Gastrocnemius medialis (tissue), 4 donors: ENCODE measurements at regions not wholly inside any gene's neighbourhood (a gene's known extent, or its start where the extent isn't known, plus 50 kb on each side); places are given as distances from the start of the nearest gene placed in this dataset.

Source experiments
- ATAC-seq, 2 donors: fragments of 150-250 bp; one replicate each; pipeline ENCODE4 v1.9.1; 2016
- DNase-seq, 2 donors: peaks; one replicate each; pipeline ENCODE4 v3.0.0-alpha.2; 2019
- H3K27ac ChIP-seq, 4 donors: fragments of 200-600 bp; sonication (generic); 1 replicate in 1 of 4; 2 replicates in 3 of 4; pipeline ENCODE4 v1.5.1; 2016 to 2018; ENCODE audit warnings: mild to moderate bottlenecking in 2 of 4, moderate library complexity in 1 of 4
- H3K27me3 ChIP-seq, 3 donors: fragments of 200-600 bp; sonication (generic) in 2 of 3; 1 replicate in 1 of 3; 2 replicates in 2 of 3; pipeline versions ENCODE4 v1.5.1 to v1.6.0; 2016 to 2019; ENCODE audit warnings: mild to moderate bottlenecking in 1 of 3, moderate library complexity in 1 of 3
- H3K36me3 ChIP-seq, 2 donors: fragments of 200-600 bp; sonication (generic) in 1 of 2; one replicate each; pipeline ENCODE4 v1.5.1; 2017 to 2018
- H3K4me1 ChIP-seq, 2 donors: fragments of 200-600 bp; sonication (generic) in 1 of 2; one replicate each; pipeline ENCODE4 v1.5.1; 2016 to 2017; ENCODE audit warnings: mild to moderate bottlenecking in 2 of 2
- H3K4me3 ChIP-seq, 4 donors: fragments of 200-600 bp; sonication (generic) in 3 of 4; 1 replicate in 1 of 4; 2 replicates in 3 of 4; pipeline ENCODE4 v1.5.1; 2016 to 2019; ENCODE audit warnings: mild to moderate bottlenecking in 2 of 4
- H3K9me3 ChIP-seq, 3 donors: fragments of 200-600 bp; sonication (generic) in 2 of 3; 1 replicate in 1 of 3; 2 replicates in 2 of 3; pipeline ENCODE4 v1.5.1; 2016 to 2019
- POLR2A ChIP-seq, 2 donors: fragments of 450-650 bp; IDR thresholded peaks; one replicate each; pipeline ENCODE4 v1.6.1; 2017; ENCODE audit warnings: antibody characterized with exemption in 2 of 2, mild to moderate bottlenecking in 2 of 2, moderate library complexity in 2 of 2
- in situ Hi-C, 4 donors: fragments of 200-750 bp; cut with MboI; loops; one replicate each; pipeline versions ENCODE4 v1.15.0 to v1.8.0; 2017; ENCODE audit warnings: low sequenced_read_pairs in 4 of 4
- intact Hi-C: fragments of 100-400 bp; cut with DNase I; formaldehyde crosslinking; loops from one replicate; pipeline ENCODE4 v1.15.1; 2023; ENCODE audit warnings: low total_unique reads
- TF ChIP-seq, protein P1 (sequence below), 5 experiments: fragments of 450-650 bp in 3 of 5; fragments of 200-600 bp in 2 of 5; sonication (generic) in 2 of 5; IDR thresholded peaks in 4 of 5; conservative IDR thresholded peaks in 1 of 5; 1 replicate in 4 of 5; 2 replicates in 1 of 5; pipeline ENCODE4 v1.5.1; 2016 to 2019; ENCODE audit warnings: antibody characterized with exemption in 5 of 5, mild to moderate bottlenecking in 3 of 5, moderate library complexity in 3 of 5

DNA sequence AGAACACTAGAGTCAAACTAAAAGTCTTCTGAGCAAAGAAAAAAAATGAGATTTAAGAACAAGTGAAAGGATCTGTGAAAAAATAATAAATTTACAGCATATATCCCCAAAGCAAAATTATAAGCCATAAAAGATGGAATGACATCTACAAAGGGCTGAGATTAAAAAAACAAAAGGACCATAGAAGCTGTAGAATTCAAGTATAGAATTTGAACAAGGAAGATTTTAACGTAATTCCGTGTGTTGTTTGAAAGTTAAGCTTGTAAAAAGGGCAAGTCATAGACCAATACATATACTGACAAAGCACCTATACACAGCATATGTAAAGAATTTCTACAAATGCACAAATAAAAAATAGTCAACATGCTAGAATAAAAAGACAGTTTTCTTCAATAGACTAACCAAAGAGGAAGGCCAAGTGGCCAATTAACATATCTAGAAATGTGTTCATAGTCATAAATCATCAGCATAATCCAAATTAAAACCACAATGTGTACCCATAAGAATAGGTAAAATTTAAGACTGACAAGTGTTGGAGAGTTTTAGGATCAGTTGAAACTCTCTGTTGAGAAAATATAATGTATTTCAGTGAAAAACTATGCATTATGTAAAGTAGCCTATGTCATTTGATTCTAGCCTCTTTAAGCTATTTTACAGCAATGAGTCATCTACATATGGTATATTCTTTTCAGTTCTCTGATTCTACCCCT is 674.9 kb downstream of the OLFM4 start:
- DNase-seq (no peak), ATAC-seq (no peak)
- Histone ChIP-seq H3K9me3 (no peaks in the 10 kb centered on the region), H3K4me3 (no peak overlapping the region), H3K27me3 (no peaks in the 10 kb centered on the region), H3K36me3 (no peaks in the 10 kb centered on the region), H3K4me1 (no peaks in the 10 kb centered on the region), H3K27ac (no peak overlapping the region)
- in situ Hi-C loops = no loop called here
- intact Hi-C loops = no loop called here
- TF ChIP-seq, protein P1, sequence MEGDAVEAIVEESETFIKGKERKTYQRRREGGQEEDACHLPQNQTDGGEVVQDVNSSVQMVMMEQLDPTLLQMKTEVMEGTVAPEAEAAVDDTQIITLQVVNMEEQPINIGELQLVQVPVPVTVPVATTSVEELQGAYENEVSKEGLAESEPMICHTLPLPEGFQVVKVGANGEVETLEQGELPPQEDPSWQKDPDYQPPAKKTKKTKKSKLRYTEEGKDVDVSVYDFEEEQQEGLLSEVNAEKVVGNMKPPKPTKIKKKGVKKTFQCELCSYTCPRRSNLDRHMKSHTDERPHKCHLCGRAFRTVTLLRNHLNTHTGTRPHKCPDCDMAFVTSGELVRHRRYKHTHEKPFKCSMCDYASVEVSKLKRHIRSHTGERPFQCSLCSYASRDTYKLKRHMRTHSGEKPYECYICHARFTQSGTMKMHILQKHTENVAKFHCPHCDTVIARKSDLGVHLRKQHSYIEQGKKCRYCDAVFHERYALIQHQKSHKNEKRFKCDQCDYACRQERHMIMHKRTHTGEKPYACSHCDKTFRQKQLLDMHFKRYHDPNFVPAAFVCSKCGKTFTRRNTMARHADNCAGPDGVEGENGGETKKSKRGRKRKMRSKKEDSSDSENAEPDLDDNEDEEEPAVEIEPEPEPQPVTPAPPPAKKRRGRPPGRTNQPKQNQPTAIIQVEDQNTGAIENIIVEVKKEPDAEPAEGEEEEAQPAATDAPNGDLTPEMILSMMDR (IDR thresholded peaks at IDR 0.05 in 4 of 5, conservative IDR thresholded peaks at IDR 0.05 in 1 of 5) = no peak
- no peak for TF ChIP-seq POLR2A (IDR thresholded peaks at IDR 0.05)

DNA sequence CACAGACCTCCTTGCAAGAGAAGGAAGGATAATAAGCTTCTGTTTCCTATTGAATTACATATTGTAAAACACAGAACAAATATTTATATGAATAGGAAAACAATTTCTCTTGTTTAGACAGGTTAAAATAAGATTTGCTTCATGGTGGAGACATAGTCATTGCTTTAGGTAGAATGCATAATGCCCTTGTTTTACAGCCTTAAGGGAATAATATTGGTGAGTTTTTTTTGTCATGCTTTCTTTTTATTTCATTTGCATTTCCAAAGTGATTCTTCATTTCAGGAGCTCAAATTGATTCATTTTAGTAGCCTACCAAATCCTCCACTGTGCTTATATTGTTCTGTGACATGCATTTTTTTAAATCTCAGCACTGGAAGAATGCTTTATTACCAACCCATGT is 690.7 kb downstream of the OLFM4 start:
- Histone ChIP-seq H3K27ac (no peak overlapping the region), H3K4me3 (no peak overlapping the region), H3K4me1 (no peaks in the 10 kb centered on the region), H3K27me3 (no peaks in the 10 kb centered on the region), H3K9me3 (no peaks in the 10 kb centered on the region), H3K36me3 (no peaks in the 10 kb centered on the region)
- no peak for TF ChIP-seq POLR2A (IDR thresholded peaks at IDR 0.05)
- TF ChIP-seq, protein P1 (IDR thresholded peaks at IDR 0.05 in 4 of 5, conservative IDR thresholded peaks at IDR 0.05 in 1 of 5) = no peak
- ATAC-seq (no peak), DNase-seq (no peak)
- in situ Hi-C loops = no loop called here
- intact Hi-C loops = no loop called here

DNA sequence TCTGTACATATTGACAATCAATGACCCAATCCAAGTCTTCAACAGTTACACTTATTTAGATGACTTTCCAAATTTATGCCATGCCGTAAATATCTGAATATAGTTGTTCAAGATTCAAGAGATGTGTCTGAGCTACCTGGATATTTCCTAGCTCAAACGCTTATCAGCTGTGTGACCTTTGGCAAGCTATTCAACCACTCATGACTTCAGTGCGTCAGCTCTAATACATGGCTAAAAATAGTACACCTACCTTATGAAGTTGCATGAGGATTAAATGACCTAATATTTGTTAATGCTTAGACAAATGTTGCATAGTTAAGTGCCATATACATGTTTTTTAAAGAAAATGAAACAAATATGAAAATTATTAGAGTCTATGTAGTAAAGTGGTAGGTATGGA is 704.1 kb downstream of the OLFM4 start:
- H3K36me3 ChIP-seq = no peaks in the 10 kb centered on the region
- DNase-seq (no peak), ATAC-seq (no peak)
- H3K9me3 ChIP-seq = no peaks in the 10 kb centered on the region
- intact Hi-C loops = no loop called here
- no peak overlapping the region for H3K27ac ChIP-seq
- no peaks in the 10 kb centered on the region for H3K27me3 ChIP-seq
- TF ChIP-seq, protein P1 (IDR thresholded peaks at IDR 0.05 in 4 of 5, conservative IDR thresholded peaks at IDR 0.05 in 1 of 5) = no peak
- TF ChIP-seq POLR2A (IDR thresholded peaks at IDR 0.05) = no peak
- in situ Hi-C loops = no loop called here
- H3K4me3 ChIP-seq = no peak overlapping the region
- H3K4me1 ChIP-seq = no peaks in the 10 kb centered on the region

DNA sequence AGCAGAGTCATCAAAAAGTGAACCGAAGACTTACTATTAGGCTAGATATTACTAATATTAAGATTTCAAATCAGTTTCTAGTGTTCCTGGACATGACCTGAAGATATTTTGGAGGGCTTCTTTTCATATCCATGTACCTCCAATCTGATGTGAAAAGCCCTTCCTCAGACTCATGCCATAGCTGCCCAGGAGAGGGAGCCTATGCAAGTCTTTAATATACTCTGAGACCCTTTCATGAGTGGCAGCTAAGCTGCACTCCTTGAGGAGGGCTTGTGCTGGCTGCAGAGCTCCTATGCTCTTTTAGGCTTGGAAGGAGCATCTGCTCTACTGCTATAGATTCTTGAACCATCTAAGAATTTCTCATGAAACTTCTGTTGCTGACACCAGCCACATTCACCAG is 715.3 kb downstream of the OLFM4 start:
- TF ChIP-seq, protein P1 (IDR thresholded peaks at IDR 0.05 in 4 of 5, conservative IDR thresholded peaks at IDR 0.05 in 1 of 5) = no peak
- no peak for TF ChIP-seq POLR2A (IDR thresholded peaks at IDR 0.05)
- Histone ChIP-seq H3K27me3 (no peaks in the 10 kb centered on the region), H3K4me1 (no peaks in the 10 kb centered on the region), H3K27ac (no peak overlapping the region), H3K9me3 (no peaks in the 10 kb centered on the region), H3K4me3 (no peak overlapping the region), H3K36me3 (no peaks in the 10 kb centered on the region)
- intact Hi-C loops (no loop called here), in situ Hi-C loops (no loop called here)
- DNase-seq (no peak), ATAC-seq (no peak)

DNA sequence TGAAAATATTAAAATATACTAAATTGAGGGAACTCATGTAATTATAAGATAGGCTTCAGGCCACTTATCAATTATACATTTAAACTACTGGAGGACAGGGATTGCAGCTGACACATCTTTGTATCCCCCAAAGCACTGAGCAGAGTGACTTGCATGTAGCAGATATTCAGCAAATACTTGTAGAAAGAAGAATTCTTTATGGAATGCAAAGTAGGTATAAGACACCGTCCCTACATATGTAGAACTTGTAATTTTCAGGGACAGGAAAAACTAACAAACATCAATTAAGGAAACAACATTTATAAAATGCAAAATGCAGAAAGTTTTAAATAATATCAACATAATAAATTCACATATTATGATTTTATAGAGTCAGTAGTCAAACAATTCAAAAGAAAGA is 719.2 kb downstream of the OLFM4 start:
- H3K4me3 ChIP-seq = no peak overlapping the region
- intact Hi-C loops (no loop called here), in situ Hi-C loops (no loop called here)
- DNase-seq = no peak
- H3K4me1 ChIP-seq = no peaks in the 10 kb centered on the region
- ATAC-seq = no peak
- H3K9me3 ChIP-seq = no peaks in the 10 kb centered on the region
- no peak for TF ChIP-seq POLR2A (IDR thresholded peaks at IDR 0.05)
- TF ChIP-seq, protein P1 (IDR thresholded peaks at IDR 0.05 in 4 of 5, conservative IDR thresholded peaks at IDR 0.05 in 1 of 5) = no peak
- H3K27ac ChIP-seq = no peak overlapping the region
- no peaks in the 10 kb centered on the region for H3K27me3 ChIP-seq
- H3K36me3 ChIP-seq = no peaks in the 10 kb centered on the region
